Renal cortex interstitium (tissue), 11 donors: ENCODE measurements at regions not wholly inside any gene's neighbourhood (a gene's known extent, or its start where the extent isn't known, plus 50 kb on each side); places are given as distances from the start of the nearest gene placed in this dataset.

ENCODE experiments used
- DNase-seq, 11 donors: peaks; one replicate each; pipeline ENCODE4 v3.0.0-alpha.2; 2013; ENCODE audit warnings: low read depth in 9 of 11, low spot score in 4 of 11; ENCODE audit errors: extremely low read depth in 1 of 11

DNA sequence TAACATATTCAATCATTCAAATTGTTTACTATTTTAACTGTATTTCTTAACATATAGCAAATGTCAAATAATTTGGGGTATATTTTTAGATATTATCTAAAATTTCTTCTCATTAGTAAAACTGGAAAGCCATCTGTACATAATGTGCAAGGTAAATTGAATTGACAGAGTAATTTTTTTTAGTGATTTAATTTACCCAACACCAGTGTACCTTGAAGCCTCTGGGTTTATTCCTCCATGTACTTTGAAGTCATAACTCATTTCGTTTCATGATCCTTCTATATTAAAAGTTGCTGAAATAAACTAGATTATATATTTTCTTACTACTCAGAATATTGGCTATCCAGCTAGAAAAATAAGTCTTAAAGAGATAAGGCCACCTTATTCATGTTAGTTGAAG, 674.9 kb downstream of the PRR16 start:
- DNase-seq: no peak

- DNase-seq: no peak
These were observed 680.7 kb downstream of the PRR16 start for GRCh38 chr5:121144764-121145163.

DNA sequence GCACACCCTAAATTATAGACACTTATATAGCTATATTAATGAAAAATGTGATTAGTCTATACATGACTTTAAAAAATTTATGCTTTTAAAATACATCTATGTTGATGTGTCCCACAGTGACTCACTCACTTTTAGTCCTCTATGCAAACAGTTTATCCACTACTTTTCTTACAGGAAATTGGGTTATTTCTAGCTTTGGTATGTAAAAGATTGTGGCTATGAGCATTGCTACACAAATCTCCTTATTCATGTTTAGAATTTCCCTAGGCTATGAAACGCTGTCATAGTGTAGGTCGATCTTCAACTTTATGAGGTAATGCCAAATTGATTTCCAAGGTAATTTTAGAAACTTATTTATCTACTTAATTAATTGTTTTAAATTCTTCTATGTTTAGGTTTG, 687.4 kb downstream of the PRR16 start:
- no peak for DNase-seq

GRCh38 chr5:121152411-121152810, 688.3 kb downstream of the PRR16 start:
- DNase-seq: no peak

- no peak for DNase-seq
These were observed 692.5 kb downstream of the PRR16 start for GRCh38 chr5:121156565-121156964.

GRCh38 chr5:121158451-121158850, 693.2 kb upstream of the FTMT start:
- no peak for DNase-seq

DNA sequence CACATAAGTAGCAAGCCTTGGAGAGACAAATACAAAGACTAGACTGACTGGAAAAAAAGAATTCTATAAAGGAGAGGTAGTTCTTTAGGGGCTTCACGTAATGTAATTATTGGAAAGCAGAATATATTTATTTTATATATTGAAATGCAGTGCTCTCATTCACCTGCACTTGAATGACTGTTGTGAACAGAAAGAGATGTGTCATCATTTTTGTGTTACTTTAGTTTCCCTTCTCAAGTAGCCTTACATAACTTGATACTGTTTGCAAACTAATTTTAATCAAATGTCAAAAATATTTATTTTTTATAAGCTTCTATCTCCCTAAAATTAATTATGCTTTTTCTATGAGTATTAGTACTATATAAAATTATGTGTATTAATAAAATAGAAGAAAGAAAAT, 691.1 kb upstream of the FTMT start:
- DNase-seq: no peak

DNA sequence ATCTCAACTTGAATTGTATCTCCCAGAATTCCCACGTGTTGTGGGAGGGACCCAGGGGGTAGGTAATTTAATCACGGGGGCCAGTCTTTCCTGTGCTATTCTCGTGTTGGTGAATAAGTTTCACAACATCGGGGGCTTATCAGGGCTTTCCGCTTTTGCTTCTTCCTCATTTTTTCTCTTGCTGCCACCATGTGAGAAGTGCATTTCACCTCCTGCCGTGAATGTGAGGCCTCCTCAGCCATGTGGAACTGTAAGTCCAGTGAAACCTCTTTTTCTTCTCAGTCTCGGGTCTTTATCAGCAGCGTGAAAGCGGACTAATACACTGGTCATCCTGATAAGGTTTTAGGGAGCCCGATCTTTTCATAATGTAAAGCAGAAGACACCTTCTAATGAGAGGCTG, 687.0 kb upstream of the FTMT start:
- DNase-seq: no peak

DNA sequence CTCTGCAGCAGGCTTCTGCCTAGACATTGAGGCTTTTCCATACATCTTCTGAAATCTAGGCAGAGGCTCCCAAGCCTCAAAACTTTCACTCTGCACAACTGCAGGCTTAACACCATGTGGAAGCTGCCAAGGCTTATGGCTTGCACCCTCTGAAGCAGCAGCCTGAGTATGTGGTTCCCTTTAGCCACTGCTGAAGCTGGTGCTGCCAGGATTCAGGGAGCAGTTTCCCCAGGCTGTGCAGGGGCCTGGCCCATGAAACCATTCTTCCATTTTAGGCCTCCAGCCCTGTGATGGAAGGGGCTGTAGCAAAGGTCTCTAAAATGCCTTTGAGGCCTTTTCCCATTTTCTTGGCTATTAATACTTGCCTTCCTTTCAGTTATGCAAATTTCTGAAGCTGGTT, 680.3 kb upstream of the FTMT start:
- no peak for DNase-seq

- no peak for DNase-seq
These were observed 679.8 kb upstream of the FTMT start for GRCh38 chr5:121171834-121172233.

- DNase-seq: no peak
These were observed 677.3 kb upstream of the FTMT start for GRCh38 chr5:121174351-121174750.

DNA sequence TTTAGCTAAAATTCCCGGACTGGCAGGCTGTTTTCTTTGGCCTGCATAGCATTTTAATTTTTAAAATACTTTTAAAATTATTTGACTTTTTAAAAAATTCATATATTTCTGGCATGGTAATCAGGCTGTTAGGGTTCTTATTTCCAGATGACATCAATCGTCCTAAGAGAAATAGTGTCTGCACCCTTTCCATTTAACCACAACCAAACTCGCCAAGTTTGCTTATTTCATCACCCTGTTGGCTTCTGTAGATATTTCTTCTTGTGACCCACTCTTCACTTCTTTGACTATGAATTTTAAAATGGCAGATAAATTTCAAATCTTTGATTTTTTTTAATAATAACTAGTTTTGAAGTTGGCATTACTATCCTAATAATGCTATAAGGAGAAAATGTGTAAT, 675.7 kb upstream of the FTMT start:
- DNase-seq: no peak

DNA sequence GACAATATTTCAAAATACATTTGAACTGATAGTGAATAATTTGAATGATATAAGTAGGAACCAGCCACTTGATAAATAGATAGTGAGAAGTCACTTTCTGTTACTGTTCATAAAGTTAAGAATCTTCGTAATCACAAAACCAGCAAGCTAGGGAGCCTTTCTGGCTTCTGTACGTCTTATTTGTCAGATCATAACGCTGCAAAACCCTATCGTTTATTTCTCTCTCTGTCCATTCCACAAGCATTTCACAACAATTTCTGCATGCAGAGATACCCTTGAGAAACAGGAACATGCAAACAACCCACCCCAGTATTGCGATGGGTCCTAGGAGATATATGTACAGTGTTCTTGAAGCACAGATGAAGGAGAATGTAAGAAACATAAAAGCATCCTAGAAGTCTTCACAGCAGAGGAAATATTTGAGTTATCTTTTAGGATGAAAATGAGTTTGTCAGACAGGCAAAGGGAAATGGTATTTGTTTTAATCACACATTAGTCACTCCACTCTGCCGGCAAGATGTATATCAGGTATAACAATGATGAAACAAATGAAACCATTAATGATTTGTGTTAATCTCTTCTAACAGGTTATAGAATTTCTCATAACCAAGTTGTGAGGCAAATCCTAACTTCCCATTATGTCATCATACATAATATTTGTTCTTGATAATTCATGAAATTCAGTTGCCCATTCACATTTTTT, 668.7 kb upstream of the FTMT start:
- DNase-seq: no peak

DNA sequence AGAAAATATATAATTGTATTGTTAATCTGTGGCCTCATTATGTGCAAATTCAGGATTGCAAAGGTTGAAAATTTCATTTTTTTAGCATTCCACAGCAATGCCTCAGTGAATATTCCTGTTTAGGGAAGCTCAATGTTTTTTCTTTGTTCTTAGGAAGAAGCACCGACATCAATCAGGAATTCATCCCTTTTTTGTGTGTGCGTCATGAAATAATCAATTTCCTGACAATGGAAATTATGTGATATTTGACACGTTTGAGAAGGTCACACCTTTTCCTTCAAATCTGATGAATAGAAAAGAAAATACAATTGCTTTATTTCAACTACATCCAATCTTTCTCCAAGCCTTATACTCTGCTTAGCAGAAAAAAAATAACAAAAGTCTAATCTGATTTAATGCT, 662.8 kb upstream of the FTMT start:
- no peak for DNase-seq

DNA sequence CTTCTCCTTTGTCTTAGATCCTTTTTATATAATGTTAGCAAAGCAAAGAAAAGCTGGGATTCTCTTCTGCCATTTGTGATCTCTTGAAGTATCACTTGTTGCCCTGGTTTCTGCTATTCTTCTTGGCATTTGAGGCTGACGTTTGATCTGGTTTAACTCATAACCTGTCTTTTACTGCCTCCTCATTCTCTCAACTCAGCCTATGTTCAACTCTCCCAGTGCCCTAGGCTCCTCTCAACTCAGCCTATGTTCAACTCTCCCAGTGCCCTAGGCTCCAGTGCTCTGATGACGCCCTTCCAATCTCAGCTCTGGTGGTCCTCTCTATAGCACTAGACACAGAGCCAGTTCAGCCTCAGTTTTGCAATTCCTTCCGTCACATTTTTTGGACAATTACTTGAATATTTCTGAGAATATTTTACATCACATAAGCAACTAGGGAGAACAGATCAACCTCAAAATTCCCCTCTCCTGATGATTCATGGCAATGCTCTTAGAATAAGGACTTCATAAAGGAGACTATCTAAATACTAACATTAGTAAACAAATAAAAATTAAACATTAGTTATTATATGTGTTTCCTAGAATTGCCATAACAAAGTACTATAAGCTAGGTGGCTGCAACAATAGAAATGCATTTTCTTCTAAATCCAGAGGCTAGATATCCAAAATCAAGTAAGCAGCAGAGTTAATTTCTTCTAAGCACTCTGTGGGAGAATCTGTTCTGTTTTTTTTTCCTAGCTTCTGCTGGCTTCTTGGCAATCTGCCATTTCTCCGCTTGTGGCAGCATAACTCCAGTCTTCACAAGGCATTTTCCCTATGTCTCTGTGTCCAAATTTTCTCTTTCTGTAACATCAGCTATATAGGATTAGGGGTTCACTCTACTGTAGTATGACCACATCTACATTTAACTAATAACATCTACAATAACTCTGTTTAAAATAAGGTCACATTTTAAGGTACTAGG, 662.1 kb upstream of the FTMT start:
- DNase-seq: peak; percentile 13 to 39 (median 22)

DNA sequence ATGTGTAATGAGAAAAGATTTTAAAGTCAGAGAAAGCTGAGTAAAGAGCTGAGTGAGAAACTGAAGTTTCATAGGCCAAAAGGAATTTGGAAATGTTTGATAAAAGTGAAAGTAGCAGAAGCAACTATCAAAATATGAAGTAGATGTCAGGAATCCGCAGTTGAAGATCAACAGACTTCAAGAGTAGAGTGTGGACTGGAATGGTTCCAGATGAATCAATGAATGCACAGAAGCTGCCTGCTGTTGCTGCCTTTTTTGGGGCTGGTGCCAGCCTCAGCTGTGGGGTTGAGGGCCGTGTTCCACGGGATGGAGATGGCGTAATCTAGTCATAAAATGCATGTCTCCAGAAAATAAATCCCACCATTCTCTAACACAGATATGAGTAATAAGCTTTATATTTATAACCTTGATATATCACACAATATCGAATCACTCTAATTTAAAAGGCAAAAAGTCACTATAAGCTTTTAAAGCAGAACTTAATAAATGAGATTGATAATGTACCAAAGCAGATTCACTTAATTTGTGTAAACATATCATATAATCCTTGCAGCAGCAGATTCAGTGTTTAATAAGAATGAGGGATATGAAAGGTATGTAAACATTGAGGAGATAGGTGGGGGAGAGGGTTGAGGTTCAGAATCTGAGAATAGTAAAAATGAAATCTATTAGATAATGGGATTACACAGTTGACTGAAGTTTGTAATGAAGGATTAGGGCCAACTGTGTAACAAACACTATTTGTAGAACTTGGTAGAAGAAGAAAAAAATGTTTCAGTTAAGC, 652.3 kb upstream of the FTMT start:
- DNase-seq: no peak

DNA sequence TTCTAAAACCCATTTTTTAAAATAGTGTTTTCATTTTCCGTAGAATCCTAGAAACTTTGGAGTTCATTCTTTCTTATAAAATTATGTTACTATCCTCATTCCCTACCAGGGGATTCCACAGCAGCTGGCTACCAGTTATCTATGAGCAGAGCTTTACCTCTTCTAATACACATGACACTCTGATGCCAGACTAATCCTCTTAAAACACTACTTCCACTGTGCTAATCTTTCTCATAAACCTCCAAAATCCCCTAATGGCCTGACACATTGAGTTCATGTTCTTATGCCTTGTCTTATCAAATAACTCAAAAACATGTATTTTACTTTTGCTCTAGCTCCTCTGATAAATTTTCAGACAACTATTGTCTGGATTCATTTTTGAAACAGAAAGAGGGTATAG, 633.6 kb upstream of the FTMT start:
- DNase-seq: no peak

GRCh38 chr5:121221483-121221882, 630.2 kb upstream of the FTMT start:
- DNase-seq: no peak

DNA sequence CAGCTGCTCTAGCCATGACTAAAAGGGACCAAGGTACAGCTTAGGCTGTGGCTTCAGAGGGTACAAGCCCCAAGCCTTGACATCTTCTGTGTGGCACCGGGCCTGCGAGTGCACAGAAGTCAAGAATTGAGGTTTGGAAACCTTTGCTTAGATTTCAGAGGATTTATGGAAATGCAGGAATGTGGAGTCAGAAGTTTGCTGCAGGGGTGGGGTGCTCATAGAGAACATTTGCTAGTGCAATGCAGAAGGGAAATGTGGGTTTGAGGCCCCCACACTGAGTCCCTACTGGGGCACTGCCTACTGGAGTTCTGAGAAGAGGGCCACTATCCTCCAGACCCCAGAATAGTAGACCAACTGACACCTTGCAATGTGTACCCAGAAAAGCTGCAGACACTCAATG, 624.9 kb upstream of the FTMT start:
- DNase-seq: no peak

DNA sequence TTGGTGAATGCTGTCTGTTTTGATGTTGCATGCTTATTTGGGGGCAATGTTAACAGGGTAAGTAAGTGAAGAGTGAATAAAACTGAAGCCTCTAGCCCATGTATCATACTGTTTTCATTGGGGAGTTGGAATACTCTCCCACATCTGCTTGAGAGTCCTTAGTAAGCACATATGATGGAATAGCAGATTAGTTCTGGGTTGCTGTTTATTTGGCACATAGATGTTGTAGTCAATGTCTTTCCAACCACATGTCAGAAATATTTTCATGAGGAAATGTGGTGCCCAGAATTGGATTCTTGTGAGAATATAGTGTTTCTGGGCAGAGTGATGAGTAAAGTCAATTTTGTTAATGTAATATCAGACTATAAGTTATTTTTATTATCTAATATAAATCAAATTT, 611.7 kb upstream of the FTMT start:
- DNase-seq: no peak
